Neural cell (in vitro differentiated cells): ENCODE measurements at regions not wholly inside any gene's neighbourhood (a gene's known extent, or its start where the extent isn't known, plus 50 kb on each side); places are given as distances from the start of the nearest gene placed in this dataset.

ENCODE experiments used
- H2AFZ ChIP-seq: fragments of 200-600, 300-800 bp; sonication (generic), shearing (Covaris generic); 2 replicates; pipeline ENCODE4 v1.6.0; 2014; ENCODE audit warnings: low read depth, mild to moderate bottlenecking, antibody characterized with exemption, low read length, moderate library complexity
- H3F3A ChIP-seq: fragments of 200-600 bp; shearing (Covaris generic); 2 replicates; pipeline ENCODE4 v1.6.1; 2016; ENCODE audit warnings: mild to moderate bottlenecking, moderate library complexity, mixed read lengths, antibody characterized with exemption, low read length; ENCODE audit not compliant: insufficient read depth, poor library complexity, severe bottlenecking
- H3K27ac ChIP-seq: fragments of 200-600, 300-800 bp; sonication (generic), shearing (Covaris generic); 2 replicates; pipeline ENCODE4 v1.5.1; 2014; ENCODE audit warnings: mild to moderate bottlenecking, low read length, moderate library complexity
- H3K27me3 ChIP-seq: fragments of 300-800, 200-600 bp; sonication (generic), shearing (Covaris generic); 2 replicates; pipeline ENCODE4 v1.6.0; 2014; ENCODE audit warnings: mild to moderate bottlenecking, low read depth, low read length, moderate library complexity; ENCODE audit not compliant: insufficient read depth
- H3K36me3 ChIP-seq: fragments of 300-800, 200-600 bp; sonication (generic), shearing (Covaris generic); 2 replicates; pipeline ENCODE4 v1.5.1; 2014; ENCODE audit warnings: mild to moderate bottlenecking, antibody characterized with exemption, low read length, moderate library complexity; ENCODE audit not compliant: insufficient read depth
- H3K4me2 ChIP-seq: fragments of 300-800, 200-600 bp; sonication (generic), shearing (Covaris generic); 2 replicates; pipeline ENCODE4 v1.6.0; 2014; ENCODE audit warnings: mild to moderate bottlenecking, low read length
- H3K4me3 ChIP-seq: fragments of 300-800, 200-600 bp; sonication (generic), shearing (Covaris generic); 2 replicates; pipeline ENCODE4 v1.5.1; 2014; ENCODE audit warnings: mild to moderate bottlenecking, low read length, moderate library complexity
- H3K79me2 ChIP-seq: fragments of 200-600 bp; shearing (Covaris generic); replicated peaks from 2 replicates; pipeline ENCODE4 v1.6.0; 2014; ENCODE audit warnings: mild to moderate bottlenecking, low read length, moderate library complexity; ENCODE audit not compliant: insufficient read depth
- H3K9ac ChIP-seq: fragments of 300-800, 200-600 bp; sonication (generic), shearing (Covaris generic); 2 replicates; pipeline ENCODE4 v1.6.1; 2016; ENCODE audit warnings: mild to moderate bottlenecking, low read length, mixed read lengths
- H3K9me2 ChIP-seq: fragments of 200-600 bp; shearing (Covaris generic); 2 replicates; pipeline ENCODE4 v1.6.1; 2016; ENCODE audit warnings: mild to moderate bottlenecking, low read length, mixed read lengths; ENCODE audit not compliant: insufficient read depth
- H3K9me3 ChIP-seq: fragments of 200-600, 300-800 bp; sonication (generic), shearing (Covaris generic); 2 replicates; pipeline ENCODE4 v1.6.1; 2016; ENCODE audit warnings: mild to moderate bottlenecking, mixed run types, low read length, moderate library complexity, mixed read lengths
- H4K20me1 ChIP-seq: fragments of 200-600 bp; shearing (Covaris generic); 2 replicates; pipeline ENCODE4 v1.6.1; 2016; ENCODE audit warnings: mild to moderate bottlenecking, mixed run types; ENCODE audit not compliant: insufficient read depth
- CTCF ChIP-seq: fragments of 450-650 bp; IDR thresholded peaks from 2 replicates; pipeline ENCODE4 v1.5.1; 2014; ENCODE audit warnings: antibody characterized with exemption, mild to moderate bottlenecking, moderate library complexity; ENCODE audit not compliant: poor library complexity, severe bottlenecking
- EP300 ChIP-seq: fragments of 450-650 bp; conservative IDR thresholded peaks from 2 replicates; pipeline ENCODE4 v1.6.1; 2014; ENCODE audit warnings: antibody characterized with exemption, mild to moderate bottlenecking, moderate library complexity; ENCODE audit not compliant: poor library complexity, severe bottlenecking
- EZH2 ChIP-seq: fragments of 200-600, 300-800 bp; shearing (Covaris generic), sonication (generic); IDR thresholded peaks from 2 replicates; pipeline ENCODE4 v1.6.1; 2014; ENCODE audit warnings: antibody characterized with exemption, low read length, borderline replicate concordance, mild to moderate bottlenecking; ENCODE audit not compliant: insufficient read depth, poor library complexity, severe bottlenecking
- MXI1 ChIP-seq: fragments of 450-650 bp; conservative IDR thresholded peaks from 2 replicates; pipeline ENCODE4 v1.6.1; 2014; ENCODE audit warnings: antibody characterized with exemption, mild to moderate bottlenecking; ENCODE audit not compliant: poor library complexity, severe bottlenecking
- POLR2AphosphoS5 ChIP-seq: IDR thresholded peaks from 2 replicates; pipeline ENCODE4 v1.6.1; 2012
- RAD21 ChIP-seq: fragments of 450-650 bp; conservative IDR thresholded peaks from 2 replicates; pipeline ENCODE4 v1.6.1; 2014; ENCODE audit warnings: antibody characterized with exemption, mild to moderate bottlenecking, moderate library complexity
- REST ChIP-seq: IDR thresholded peaks from 2 replicates; pipeline ENCODE4 v1.6.1; 2012; ENCODE audit warnings: borderline replicate concordance
- SMC3 ChIP-seq: fragments of 450-650 bp; conservative IDR thresholded peaks from 2 replicates; pipeline ENCODE4 v1.6.1; 2014; ENCODE audit warnings: antibody characterized with exemption, mild to moderate bottlenecking, moderate library complexity; ENCODE audit not compliant: poor library complexity
- TAF1 ChIP-seq: IDR thresholded peaks from 2 replicates; pipeline ENCODE4 v1.6.1; 2012; ENCODE audit warnings: low read depth

DNA sequence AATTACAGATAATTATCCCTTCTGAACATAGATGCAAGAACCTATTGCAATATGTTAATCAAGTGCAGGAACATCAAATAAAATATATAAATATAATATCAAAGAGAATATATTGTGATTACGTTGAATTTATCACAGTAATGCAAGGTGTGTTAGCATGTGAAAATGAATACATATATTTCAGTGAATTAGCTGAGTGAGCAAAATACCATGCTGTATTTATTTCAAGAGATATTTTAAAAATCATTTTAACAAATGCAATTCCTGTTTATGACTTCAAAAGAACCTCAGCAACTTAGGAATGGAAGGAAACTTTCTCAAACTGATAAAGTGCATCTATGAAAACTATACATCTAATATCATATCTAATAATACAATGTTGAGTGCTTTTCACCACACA lies 856.9 kb upstream of the PTPRD start:
- no peak overlapping the region for H3K27ac ChIP-seq
- peaks cover 2% of the 10 kb centered on the region for H3K9me3 ChIP-seq
- H3K79me2 ChIP-seq = no peaks in the 10 kb centered on the region
- no peak overlapping the region for H3K4me2 ChIP-seq
- no peak overlapping the region for H3K4me3 ChIP-seq
- TF ChIP-seq POLR2AphosphoS5 (no peak), TAF1 (no peak), REST (no peak), CTCF (no peak), MXI1 (no peak), EP300 (no peak), SMC3 (no peak), EZH2 (no peak), RAD21 (no peak)
- no peaks in the 10 kb centered on the region for H3K27me3 ChIP-seq
- no peak overlapping the region for H2AFZ ChIP-seq
- H4K20me1 ChIP-seq = no peaks in the 10 kb centered on the region
- H3K9me2 ChIP-seq = no peaks in the 10 kb centered on the region
- H3K9ac ChIP-seq = no peak overlapping the region
- H3F3A ChIP-seq = no peaks in the 10 kb centered on the region
- H3K36me3 ChIP-seq = no peaks in the 10 kb centered on the region

DNA sequence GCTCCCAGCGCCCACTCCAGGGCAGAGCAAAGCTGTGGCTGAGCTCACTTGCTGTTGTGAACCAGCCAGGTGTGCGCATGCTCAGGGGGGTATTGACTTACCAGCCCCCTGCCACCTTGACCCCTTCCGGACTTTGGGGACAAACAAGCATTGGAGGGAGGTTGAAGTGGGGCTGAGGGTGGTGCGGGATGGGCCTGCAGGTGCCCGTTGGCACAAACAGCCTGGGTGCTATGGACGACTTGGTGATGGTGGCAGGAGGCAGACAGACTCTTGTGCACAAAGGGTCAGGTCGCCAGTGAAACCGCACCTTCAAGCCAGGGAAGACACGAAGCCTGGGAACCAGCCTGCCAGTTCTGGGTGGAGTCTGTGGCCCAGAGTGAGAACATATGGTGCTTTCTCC lies 858.5 kb upstream of the PTPRD start:
- H3K27me3 ChIP-seq = no peaks in the 10 kb centered on the region

More for the DNA sequence above, 858.5 kb upstream of the PTPRD start:
- TF ChIP-seq CTCF = no peak
- no peak for TF ChIP-seq EZH2
- no peak for TF ChIP-seq REST
- TF ChIP-seq TAF1 = no peak
- TF ChIP-seq EP300 = no peak
- no peak for TF ChIP-seq SMC3
- no peak for TF ChIP-seq POLR2AphosphoS5
- TF ChIP-seq RAD21 = no peak
- no peak for TF ChIP-seq MXI1
- Histone ChIP-seq H3K79me2 (no peaks in the 10 kb centered on the region), H3F3A (no peaks in the 10 kb centered on the region), H3K9me2 (no peaks in the 10 kb centered on the region), H3K36me3 (no peaks in the 10 kb centered on the region), H3K9me3 (no peaks in the 10 kb centered on the region), H3K4me3 (no peak overlapping the region), H3K4me2 (no peak overlapping the region), H2AFZ (no peak overlapping the region), H4K20me1 (no peaks in the 10 kb centered on the region), H3K9ac (no peak overlapping the region), H3K27ac (no peak overlapping the region)
